HEK293 (cell line): ENCODE measurements at regions not wholly inside any gene's neighbourhood (a gene's known extent, or its start where the extent isn't known, plus 50 kb on each side); places are given as distances from the start of the nearest gene placed in this dataset.

Experiments
- CTCF ChIP-seq: fragments of 450-650 bp; formaldehyde crosslinking; IDR thresholded peaks from 2 replicates; pipeline ENCODE4 v1.5.1; 2016; ENCODE audit warnings: missing biosample characterization, missing genetic modification characterization
- EGR2 ChIP-seq: fragments of 450-650 bp; formaldehyde crosslinking; IDR thresholded peaks from 2 replicates; pipeline ENCODE4 v1.5.1; 2016; ENCODE audit warnings: low read depth, missing biosample characterization, missing genetic modification characterization
- GLIS1 ChIP-seq: fragments of 450-650 bp; formaldehyde crosslinking; IDR thresholded peaks from 2 replicates; pipeline ENCODE4 v1.5.1; 2016; ENCODE audit warnings: missing biosample characterization, missing genetic modification characterization
- HOXD13 ChIP-seq: sonication (generic); formaldehyde crosslinking; IDR thresholded peaks from 2 replicates; pipeline ENCODE4 v1.8.0; 2022; ENCODE audit warnings: missing genetic modification reagents, borderline replicate concordance
- REST ChIP-seq: fragments of 450-650 bp; formaldehyde crosslinking; IDR thresholded peaks from 2 replicates; pipeline ENCODE4 v1.5.1; 2016; ENCODE audit warnings: missing biosample characterization, missing genetic modification characterization
- SCRT1 ChIP-seq: fragments of 450-650 bp; formaldehyde crosslinking; IDR thresholded peaks from 2 replicates; pipeline ENCODE4 v1.5.1; 2016; ENCODE audit warnings: missing biosample characterization, missing genetic modification characterization, borderline replicate concordance
- ZBTB1 ChIP-seq: fragments of 450-650 bp; formaldehyde crosslinking; IDR thresholded peaks from 2 replicates; pipeline ENCODE4 v1.5.1; 2016; ENCODE audit warnings: missing biosample characterization, missing genetic modification characterization
- ZNF140 ChIP-seq: fragments of 450-650 bp; formaldehyde crosslinking; IDR thresholded peaks from 2 replicates; pipeline ENCODE4 v1.5.1; 2016; ENCODE audit warnings: missing biosample characterization, missing genetic modification characterization
- ZNF366 ChIP-seq: fragments of 450-650 bp; formaldehyde crosslinking; conservative IDR thresholded peaks from 2 replicates; pipeline ENCODE4 v1.5.1; 2016; ENCODE audit warnings: missing biosample characterization, missing genetic modification characterization
- ZNF530 ChIP-seq: fragments of 450-650 bp; formaldehyde crosslinking; IDR thresholded peaks from 2 replicates; pipeline ENCODE4 v1.5.1; 2016; ENCODE audit warnings: low read depth, missing biosample characterization, missing genetic modification characterization
- ZNF555 ChIP-seq: fragments of 450-650 bp; formaldehyde crosslinking; conservative IDR thresholded peaks from 2 replicates; pipeline ENCODE4 v1.5.1; 2017; ENCODE audit warnings: missing biosample characterization, mild to moderate bottlenecking, missing genetic modification characterization, inconsistent platforms

GRCh38 chr7:46658281-46658680 is 737.2 kb upstream of the IGFBP3 start:
- TF ChIP-seq EGR2 (tag by site-specific recombination), result no peak
- no peak for TF ChIP-seq ZBTB1 (tag by site-specific recombination)
- no peak for TF ChIP-seq GLIS1 (tag by site-specific recombination)
- TF ChIP-seq CTCF (tag by site-specific recombination), result no peak
- TF ChIP-seq HOXD13 (CRISPR knock-in tag), result no peak
- TF ChIP-seq SCRT1 (tag by site-specific recombination), result no peak
- TF ChIP-seq ZNF555 (tag by site-specific recombination), result no peak
- no peak for TF ChIP-seq ZNF366 (tag by site-specific recombination)
- TF ChIP-seq ZNF140 (tag by site-specific recombination), result no peak
- no peak for TF ChIP-seq ZNF530 (tag by site-specific recombination)
- no peak for TF ChIP-seq REST
